ENCODE measurements at regions not wholly inside any gene's neighbourhood (a gene's known extent, or its start where the extent isn't known, plus 50 kb on each side); places are given as distances from the start of the nearest gene placed in this dataset.
"Not testable (repeated sequence)": the region's sequence is repeated elsewhere in the genome, so short reads cannot be mapped to it uniquely, and the experiment has no call there.

DNA sequence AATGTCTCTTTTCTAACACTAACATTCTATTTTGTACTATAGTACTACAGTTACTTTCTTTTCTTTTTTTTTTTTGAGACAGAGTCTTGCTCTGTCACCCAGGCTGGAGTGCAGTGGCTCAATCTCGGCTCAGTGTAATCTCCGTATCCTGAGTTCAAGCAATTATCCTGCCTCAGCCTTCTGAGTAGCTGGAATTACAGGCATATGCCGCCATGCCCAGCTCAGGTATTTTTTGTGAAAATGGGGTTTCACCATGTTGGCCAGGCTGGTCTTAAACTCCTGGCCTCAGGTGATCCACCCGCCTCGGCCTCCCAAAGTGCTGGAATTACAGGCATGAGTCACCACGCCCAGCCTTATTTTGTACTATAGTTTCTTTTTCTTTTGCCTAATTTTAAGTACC lies 163.9 kb downstream of the GJA1 start:
- not testable (repeated sequence) for TF ChIP-seq ZNF780A (CRISPR knock-in tag; IDR thresholded peaks at IDR 0.05); ARNT (IDR thresholded peaks at IDR 0.05); RAD51 (IDR thresholded peaks at IDR 0.05; ENCODE audit: borderline replicate concordance); TARDBP (CRISPR knock-in tag; IDR thresholded peaks at IDR 0.05); POLR2A (IDR thresholded peaks at IDR 0.05; ENCODE audit: insufficient read depth in 1 of 2, low read depth in 2 of 2, low read length in 2 of 2); SOX6 (IDR thresholded peaks at IDR 0.05); SOX6 (CRISPR knock-in tag; IDR thresholded peaks at IDR 0.05); BRCA1 (CRISPR knock-in tag; IDR thresholded peaks at IDR 0.05)
- TF ChIP-seq, protein P1, sequence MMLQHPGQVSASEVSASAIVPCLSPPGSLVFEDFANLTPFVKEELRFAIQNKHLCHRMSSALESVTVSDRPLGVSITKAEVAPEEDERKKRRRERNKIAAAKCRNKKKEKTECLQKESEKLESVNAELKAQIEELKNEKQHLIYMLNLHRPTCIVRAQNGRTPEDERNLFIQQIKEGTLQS (CRISPR knock-in tag; IDR thresholded peaks at IDR 0.05), result not testable (repeated sequence)
- TF ChIP-seq, protein P2, sequence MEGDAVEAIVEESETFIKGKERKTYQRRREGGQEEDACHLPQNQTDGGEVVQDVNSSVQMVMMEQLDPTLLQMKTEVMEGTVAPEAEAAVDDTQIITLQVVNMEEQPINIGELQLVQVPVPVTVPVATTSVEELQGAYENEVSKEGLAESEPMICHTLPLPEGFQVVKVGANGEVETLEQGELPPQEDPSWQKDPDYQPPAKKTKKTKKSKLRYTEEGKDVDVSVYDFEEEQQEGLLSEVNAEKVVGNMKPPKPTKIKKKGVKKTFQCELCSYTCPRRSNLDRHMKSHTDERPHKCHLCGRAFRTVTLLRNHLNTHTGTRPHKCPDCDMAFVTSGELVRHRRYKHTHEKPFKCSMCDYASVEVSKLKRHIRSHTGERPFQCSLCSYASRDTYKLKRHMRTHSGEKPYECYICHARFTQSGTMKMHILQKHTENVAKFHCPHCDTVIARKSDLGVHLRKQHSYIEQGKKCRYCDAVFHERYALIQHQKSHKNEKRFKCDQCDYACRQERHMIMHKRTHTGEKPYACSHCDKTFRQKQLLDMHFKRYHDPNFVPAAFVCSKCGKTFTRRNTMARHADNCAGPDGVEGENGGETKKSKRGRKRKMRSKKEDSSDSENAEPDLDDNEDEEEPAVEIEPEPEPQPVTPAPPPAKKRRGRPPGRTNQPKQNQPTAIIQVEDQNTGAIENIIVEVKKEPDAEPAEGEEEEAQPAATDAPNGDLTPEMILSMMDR (CRISPR knock-in tag; IDR thresholded peaks at IDR 0.05), result not testable (repeated sequence)
- TF ChIP-seq, protein P3, sequence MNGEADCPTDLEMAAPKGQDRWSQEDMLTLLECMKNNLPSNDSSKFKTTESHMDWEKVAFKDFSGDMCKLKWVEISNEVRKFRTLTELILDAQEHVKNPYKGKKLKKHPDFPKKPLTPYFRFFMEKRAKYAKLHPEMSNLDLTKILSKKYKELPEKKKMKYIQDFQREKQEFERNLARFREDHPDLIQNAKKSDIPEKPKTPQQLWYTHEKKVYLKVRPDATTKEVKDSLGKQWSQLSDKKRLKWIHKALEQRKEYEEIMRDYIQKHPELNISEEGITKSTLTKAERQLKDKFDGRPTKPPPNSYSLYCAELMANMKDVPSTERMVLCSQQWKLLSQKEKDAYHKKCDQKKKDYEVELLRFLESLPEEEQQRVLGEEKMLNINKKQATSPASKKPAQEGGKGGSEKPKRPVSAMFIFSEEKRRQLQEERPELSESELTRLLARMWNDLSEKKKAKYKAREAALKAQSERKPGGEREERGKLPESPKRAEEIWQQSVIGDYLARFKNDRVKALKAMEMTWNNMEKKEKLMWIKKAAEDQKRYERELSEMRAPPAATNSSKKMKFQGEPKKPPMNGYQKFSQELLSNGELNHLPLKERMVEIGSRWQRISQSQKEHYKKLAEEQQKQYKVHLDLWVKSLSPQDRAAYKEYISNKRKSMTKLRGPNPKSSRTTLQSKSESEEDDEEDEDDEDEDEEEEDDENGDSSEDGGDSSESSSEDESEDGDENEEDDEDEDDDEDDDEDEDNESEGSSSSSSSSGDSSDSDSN (CRISPR knock-in tag; IDR thresholded peaks at IDR 0.05), result not testable (repeated sequence)
